DMS53 treated with DMSO at 0.1 percent for 48 hours (cell line): ENCODE measurements at regions not wholly inside any gene's neighbourhood (a gene's known extent, or its start where the extent isn't known, plus 50 kb on each side); places are given as distances from the start of the nearest gene placed in this dataset.
"Not testable (repeated sequence)": the region's sequence is repeated elsewhere in the genome, so short reads cannot be mapped to it uniquely, and the experiment has no call there.

Experiments used
- DNase-seq: peaks from one replicate; lab custom pipeline; 2025; ENCODE audit not compliant: unreplicated experiment; lab: John Stamatoyannopoulos, UW

DNA sequence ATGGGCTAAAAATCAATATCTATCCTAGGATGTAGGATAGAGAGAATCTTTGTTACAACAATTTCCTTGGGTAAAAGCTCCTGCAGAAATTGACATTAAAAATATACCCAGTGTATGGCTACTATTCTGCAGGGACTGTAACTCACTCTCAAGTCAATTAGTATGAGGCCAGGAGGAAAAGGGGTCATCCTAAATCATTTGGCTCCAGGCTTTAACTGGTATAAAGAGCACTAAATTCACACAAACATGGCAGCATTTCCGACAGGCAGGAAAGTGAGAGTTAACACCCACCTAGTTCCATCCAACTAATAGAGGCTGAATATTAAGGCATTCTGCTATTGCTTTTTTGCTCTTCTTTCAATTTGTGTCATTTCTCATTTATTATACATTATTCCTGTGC lies 218.6 kb upstream of the C1orf87 start:
- no peak for DNase-seq

DNA sequence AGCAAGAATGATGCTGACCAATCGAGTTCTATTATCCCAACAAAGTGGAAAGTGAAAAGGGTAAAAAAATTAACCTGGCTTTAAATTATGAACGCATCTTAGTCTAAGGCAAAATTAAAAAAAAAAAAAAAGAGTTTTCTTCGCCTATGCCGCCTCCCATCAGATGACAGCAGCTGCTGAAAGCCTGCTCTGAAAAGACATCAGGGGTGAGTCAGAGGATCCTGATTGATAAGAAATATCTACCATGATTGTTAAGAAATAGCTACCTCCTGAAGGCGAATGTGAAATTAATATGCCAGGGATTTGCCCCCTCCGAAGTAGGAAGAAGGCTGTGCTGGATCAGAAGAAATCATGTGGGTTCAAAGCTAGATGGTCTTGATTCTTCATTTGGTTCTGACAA lies 216.8 kb upstream of the C1orf87 start:
- DNase-seq, result no peak

DNA sequence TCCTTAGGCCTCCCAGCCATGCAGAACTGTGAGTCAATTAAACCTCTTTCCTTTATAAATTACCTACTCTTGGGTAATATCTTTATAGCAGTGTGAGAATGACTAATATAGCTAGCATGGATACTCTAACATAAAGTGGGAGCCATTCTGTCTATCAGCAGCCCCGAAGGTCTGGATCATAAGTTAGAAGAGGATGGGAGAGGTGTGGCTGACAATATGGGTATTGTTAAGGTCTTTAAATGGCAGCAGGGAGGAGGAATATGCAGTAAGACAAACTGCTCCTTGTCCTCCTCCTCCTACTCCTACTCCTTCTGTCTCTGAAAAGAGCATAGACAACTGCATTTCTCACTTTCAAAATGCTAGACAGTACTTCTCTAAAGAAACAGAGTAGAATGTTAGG lies 214.0 kb upstream of the C1orf87 start:
- DNase-seq, result no peak

DNA sequence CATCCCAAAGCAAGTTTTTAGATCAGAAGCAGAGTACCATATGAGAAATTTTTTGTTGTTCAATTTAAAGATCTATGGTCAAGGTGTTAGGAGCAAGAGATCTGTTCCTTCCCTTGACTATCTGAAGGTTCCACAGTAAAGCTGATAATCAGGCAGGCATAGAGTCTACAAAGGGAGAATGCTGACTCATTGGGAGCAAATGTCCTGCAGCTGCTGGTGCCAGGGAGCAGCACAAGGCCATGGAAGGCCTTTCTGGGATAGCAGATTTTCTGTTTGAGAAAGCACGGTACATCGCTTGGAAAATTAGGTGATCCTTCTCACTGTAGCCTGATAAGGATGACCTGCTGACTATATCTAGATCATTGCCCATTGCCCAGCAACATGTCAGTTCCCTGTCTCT lies 210.1 kb upstream of the C1orf87 start:
- DNase-seq, result peak; percentile 60

DNA sequence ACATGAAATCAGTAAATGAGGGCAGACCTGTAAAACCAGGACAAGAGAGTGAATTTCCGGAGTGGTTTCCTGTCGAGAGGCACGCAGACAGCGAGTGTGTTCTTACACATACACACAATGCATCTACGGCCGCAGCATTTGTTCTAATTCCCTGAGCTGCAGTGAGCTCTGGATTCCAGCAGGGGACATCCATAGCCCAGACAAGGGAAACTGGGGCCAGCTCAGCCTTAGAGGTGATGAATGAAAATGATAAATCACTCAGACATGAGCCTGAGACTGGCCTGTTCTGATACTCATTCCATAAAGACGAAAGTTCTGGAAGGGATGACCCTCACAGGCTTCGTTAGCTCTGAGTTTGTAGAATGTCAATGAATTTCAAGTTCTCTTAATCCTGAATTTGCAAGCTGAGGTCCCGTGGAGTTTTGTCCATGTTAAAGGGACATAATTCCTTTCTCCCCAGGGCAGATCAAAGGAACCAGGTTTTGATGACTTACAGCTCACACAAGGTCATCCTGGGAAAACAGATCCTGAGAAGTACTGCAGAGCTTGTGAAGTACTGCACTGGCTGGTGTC lies 207.9 kb upstream of the C1orf87 start:
- peak; percentile 99 for DNase-seq

DNA sequence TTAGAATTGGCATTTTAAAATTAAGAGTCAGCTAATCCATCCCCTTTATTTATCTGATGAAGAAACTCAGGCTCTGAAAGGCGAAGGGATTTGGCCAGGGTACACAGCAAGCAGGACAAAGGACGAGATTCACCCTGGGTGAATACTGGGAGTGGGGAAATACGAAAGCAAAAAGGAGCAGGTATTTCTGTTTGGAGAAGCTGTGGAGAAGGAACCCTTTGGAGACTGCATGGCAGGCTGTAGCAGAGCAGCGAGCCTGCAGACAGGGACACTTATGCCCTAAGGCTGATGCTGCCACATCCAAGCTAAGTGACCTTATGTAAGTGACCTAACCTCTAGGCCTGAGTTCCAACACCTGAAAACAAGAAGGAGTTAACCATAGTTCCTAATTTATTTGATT lies 207.2 kb upstream of the C1orf87 start:
- DNase-seq, result no peak

DNA sequence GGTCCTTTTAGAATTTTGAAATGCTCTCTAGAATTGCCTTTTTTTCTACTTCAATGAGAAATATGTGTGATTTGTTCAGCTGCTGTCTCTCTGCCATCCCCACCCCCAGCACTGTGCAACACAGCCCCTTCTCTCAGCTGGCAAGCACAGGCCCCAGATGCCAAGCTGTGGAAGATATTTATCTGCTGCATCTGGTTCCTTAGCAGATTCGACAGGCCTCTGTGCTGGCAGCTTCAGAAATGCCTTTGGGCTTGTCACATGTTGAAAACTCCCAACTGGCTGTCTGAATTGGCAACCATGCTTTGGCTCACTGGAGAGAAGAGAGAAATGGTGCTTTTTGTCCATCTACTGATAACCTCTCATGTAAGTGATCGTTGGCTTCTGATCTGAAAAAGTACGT lies 206.7 kb upstream of the C1orf87 start:
- no peak for DNase-seq

DNA sequence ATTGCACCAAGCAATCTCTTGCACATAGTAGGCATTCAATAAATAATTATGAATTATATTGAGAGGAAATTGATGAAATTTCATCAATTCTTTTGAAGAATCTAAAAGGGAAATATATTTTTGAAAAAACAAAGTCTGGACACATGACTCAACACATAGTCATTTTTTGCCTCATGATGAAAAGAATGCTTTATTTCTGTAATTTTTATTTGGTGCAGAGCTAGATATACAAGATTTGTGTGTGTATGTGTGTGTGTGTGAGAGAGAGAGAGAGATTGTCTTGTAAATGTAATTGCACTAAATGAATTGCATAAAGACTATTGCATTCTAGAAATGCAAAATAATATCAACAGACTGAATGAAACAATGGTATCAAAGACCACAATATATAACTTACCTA lies 206.2 kb upstream of the C1orf87 start:
- no peak for DNase-seq

DNA sequence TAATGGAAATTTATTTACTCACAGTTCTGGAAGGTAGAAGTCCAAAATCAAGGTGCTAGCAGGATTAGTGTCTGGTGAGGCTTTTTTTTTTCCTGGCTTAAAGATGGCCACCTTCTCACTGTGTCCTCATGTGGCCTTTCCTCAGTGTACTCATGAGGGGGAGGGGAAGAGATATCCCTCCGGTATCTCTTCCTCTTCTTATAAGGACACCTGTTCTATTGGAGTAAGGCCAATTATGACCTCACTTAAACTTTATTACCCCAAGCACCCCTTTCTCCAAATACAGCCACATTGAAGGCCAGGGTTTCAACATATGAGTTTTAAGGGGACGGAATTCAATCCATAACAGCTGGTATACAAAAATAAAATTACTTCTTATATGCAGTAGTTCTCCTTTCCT lies 203.7 kb upstream of the C1orf87 start:
- peak; percentile 80 for DNase-seq

DNA sequence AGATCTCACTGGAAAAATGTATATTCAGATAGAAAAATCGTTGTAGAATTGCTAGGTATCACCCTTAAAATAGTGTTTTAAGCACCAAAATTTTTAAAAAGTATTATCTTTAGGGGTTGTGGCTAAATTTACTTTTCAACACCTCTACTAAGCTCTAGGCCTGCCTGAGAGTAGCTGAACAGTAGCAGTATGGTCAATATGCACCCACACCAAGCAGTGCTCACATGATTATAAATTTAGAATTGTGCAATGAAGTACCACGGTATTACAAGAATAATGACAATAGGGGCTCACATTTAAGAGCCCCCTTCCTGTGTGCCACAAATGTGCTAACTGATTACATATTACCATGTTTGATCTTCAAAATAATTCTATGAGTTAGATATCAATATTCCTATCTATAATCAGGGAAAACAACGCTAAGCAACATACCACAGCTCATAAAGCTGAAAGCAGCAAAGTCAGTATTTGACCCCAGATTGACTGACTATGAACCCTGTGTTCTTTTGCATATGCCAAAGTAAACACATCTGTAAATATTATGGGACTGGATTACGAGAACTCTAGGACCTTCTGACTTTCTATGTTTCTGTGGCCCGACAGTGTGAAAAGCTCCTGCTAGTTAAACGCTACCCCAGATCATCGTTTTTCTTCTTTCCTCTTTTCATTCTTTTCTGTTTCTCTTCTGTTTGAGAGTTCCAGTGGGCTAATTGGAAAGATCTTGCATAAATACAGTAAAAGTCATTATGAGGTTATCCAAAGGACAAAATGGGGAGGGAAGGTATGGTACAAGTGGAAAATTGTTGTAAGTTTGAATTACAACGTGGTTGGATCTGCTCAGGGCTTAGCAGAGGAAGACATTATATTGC lies 201.1 kb upstream of the C1orf87 start:
- no peak for DNase-seq

DNA sequence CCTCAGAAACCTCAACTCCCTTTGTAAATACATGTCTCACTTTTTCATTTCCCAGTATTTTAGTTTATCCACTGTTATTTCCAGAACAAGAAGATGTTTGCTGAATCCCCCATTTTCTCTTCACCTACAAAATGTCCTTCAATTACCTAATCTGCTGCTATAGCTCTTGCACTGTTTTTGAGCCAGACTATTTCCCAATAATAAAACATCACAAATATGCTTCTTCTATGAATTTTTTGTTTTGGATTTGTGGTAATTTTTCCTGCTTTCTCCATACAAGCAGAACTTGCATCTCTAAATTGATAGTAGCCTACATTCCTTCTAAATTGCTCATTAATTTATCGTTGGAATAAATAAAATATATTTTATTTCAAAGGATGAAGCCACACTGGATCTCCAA lies 199.6 kb upstream of the C1orf87 start:
- DNase-seq, result no peak

DNA sequence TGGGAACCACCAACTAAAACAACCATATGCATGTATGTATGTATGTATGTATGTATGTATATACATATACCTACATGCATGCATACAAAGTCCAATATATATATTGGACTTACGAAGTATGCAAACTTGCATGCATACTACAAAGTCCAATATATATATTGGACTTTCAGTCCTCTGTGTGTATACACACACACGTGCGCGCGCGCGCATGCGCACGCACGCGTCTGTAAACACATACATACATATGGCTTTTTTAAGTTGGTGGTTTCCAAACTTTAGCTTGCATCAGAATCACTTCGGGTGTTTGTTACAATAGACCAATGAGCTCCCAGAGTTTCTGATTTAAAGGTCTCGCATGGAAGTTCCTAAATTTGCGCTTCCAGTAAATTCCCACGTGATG lies 197.5 kb upstream of the C1orf87 start:
- no peak for DNase-seq

DNA sequence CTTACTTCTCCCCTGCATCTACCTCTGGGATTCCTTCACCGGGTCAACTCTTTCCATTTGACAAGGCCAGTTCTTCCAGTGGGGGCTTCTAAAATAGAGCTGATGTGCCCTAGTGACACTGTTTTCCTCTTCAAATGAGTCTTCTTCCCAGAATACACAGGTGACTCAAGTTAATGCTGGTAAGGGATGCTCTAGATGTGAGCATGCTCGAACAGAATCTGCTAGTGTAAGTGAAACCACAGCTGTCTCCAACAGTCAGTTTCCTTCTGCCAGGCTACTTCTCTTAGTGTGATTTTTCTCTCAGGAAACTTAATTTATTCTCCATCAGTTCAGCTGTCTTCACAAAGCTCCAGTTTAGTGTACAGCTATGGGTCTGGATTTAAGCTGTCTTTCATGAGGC lies 194.9 kb upstream of the C1orf87 start:
- no peak for DNase-seq

DNA sequence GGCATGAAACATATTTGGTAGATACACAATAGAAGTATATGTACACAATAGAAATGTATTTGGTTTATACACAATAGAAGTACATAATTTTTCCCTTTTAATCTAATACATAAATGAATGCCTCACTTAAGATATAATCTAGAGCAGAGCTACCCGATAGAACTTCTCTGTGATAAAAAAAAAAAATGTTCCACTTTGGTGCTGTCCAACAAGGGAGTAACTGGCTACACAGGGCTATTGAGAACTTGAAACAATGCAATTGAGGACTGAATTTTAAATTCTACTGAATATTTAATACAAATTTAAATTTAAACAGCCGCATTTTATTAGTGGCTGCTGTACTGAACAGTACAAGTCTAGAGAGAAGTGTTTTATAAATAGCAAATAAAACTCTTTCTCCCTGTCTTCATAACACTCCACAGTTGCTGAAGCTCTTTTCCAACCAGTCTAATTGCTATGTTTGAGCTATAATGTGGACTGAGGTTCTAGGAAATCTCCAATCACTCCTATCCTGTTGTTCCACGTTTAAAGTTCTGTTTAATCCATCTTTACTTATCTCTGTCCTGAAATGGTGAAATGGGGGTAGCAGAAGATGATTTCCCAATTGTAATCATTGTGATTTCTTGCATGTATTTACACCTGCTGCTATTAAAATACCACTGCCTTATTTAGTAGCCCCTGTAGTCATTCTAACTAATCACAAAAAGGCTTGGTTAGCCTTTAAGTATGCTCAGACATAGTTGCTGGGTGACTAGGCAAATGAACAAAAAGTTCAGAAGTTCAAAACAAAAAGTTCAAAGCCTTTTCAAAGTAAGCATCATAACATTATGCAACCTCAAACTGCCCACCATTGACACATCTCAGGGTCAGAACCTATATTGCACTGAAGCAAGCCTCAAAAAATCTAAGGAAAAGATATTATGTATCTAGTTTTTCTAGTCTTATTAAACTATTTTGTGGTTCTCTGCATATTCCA lies 192.3 kb upstream of the C1orf87 start:
- DNase-seq, result no peak

DNA sequence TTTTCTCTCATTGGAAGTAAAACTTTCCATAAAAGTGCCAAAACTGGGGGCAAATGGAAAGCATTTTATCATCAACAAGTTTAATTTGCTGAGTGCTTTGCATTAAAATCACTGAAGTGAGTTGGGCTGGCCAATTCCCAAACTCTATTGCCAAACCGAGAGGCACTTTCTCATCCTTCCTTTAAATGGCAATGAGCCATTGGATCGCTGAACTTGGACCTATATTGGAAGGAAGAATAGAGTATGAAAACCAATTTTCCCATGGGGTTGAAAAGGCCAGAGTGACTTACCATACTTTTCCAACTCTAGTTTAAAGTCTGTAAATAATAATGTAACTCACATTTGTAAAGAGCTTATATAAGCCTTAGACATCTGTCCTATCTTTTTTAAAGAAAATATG lies 189.1 kb upstream of the C1orf87 start:
- no peak for DNase-seq

DNA sequence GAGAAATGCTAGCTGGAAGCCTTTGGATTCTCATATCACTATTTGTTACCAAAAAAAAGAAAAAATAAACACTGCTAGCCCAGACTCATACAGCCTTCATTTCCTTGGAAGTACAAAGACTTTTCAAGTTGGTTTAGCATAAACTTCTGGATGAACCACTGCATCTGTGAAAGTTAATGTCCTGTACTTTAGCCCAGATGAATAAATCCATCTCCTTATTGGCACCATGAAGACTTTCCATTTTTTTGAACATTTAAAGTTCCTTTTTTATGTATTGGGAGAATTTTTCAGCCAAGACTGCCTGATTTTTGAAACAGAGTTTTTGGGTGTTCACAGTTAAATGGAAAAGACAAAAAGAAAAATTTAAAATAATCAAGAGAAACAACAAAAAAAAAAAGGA lies 184.0 kb upstream of the C1orf87 start:
- DNase-seq, result no peak

DNA sequence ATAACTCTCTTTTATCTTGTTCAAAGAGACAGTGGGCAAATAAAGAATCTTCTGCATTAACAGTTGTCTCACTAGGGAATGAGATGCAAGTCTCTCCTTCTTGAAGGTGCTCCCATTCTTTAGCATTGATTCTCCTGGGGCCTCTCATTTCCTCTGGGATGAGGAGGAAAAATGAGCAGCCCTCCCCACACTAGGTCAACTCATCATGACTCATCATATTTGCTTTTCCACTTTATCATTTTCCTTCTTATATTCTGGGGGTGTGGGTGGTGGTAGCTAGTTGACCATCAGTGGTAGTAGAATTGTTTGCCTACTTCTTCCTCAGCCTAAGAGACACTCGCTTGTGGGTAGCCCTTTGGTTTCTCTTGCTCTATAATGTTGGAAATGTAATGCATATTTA lies 182.0 kb upstream of the C1orf87 start:
- peak; percentile 89 for DNase-seq

DNA sequence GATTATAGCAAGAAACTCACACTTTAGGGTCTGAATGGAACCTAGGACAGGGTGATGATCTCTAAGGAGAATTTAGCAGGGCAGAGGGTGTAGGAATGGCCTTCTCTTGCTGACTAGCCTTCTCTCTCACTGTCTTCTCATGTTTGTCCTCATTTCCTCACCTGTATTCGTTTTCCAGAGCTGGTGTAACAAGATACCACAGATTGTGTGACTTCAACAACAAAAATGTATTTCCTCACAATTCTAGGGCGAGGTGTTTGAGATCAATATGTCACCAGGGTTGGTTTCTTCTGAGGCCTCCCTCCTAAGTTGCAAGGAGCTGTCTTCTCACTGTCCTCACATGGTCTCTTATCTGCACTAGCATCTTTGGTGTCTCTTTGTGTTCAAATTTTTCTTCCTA lies 177.9 kb upstream of the C1orf87 start:
- no peak for DNase-seq

DNA sequence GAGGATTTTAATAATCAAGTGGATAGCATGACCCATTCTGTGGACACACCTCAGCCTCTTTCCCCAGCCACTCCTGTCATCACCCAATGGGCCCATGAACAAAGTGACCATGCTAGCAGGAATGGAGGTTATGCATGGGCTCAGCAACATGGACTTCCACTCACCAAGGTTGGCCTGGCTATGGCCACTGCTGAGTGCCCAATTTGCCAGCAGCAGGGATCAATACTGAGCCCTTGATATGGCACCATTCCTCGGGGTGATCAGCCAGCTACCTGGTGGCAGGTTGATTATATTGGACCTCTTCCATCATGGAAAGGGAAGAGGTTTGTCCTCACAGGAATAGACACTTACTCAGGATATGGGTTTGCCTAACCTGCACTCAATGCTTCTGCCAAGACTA lies 173.9 kb upstream of the C1orf87 start:
- not testable (repeated sequence) for DNase-seq

DNA sequence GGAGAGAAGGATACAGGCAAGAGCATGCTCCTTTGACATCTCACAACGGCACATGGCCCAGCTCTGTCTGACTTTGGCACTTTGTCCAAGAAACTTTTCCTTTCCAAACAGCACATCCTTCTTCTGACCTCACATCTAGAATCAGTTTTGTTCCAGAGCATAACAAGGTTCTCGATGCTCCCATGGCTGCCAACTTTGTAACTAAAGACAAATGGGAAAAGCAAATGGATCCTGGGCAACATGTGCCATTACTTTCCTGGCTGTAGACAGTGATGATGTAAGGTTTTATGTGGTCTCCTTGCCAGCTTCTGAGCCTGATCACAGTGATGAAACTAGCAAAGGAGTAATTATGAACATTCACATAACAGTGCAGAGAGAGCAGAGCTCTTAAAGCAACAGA lies 171.8 kb upstream of the C1orf87 start:
- DNase-seq, result no peak

DNA sequence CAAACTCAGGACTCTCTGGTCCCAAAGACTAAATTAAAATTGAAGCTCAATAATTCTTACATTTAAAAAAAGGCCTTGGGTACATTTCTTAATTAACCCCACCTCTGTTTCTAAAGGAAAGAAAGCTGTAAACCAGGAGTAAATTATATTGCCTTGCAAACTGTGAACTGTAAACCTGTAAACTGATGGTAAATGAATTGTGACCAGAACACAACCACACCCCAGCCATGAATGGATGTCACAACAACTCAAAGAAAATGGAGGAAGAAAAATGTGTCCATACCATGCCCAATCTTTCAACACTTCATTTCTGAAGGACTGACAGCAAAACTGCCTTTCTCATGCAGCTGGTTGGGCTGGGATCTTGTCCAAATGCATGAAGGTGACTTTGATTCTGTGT lies 171.3 kb upstream of the C1orf87 start:
- no peak for DNase-seq

DNA sequence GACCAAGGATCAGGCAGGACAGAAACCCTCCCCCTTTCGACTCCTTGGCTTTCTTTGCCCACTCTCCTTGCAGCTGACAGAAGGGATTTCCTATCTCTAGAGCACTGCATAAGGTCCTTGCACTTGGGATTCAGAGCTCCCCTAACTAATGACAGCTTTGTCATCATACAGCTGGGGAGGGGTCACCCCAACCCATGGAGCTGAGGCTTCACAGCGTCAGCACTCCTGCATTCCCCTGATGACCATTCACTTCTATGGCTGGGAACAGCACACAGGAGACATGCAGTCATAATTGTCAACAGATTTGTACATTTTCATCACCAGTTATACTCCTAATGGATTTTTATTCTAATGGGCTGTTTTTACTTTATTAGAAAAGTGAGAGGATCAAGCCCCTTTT lies 161.7 kb upstream of the C1orf87 start:
- no peak for DNase-seq
